ENCODE measurements at regions not wholly inside any gene's neighbourhood (a gene's known extent, or its start where the extent isn't known, plus 50 kb on each side); places are given as distances from the start of the nearest gene placed in this dataset.
"Not testable (repeated sequence)": the region's sequence is repeated elsewhere in the genome, so short reads cannot be mapped to it uniquely, and the experiment has no call there.

DNA sequence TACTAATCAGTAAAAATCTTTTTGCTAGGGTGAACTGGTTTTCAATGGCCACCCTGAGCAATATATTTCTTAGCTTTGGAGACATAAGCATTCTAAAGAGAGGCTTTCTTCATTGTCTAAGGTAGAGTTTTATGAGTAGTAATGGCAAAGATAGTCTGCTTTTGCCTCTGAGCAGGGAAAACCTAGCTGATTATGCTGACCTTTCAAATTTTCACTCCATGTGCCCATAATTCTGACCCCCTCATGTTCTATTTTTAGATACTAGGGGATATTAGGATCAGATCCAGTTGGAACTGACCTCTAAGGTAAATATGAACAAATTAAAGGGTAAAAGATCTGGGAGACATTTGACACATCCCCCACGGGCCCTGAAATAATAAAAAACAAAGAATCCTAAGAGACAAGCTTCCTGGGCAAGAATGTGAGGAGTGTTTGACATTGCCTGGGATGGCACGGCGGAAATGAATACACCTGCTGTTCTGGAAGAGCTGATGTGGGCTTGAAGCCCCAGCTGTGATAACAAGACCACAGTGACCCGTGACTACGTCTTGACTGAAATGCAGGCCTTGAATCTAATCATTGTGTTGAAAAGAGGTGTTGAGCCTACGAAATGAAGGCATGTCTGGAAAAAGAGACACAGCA is 392.1 kb upstream of the FRG1 start:
- Histone ChIP-seq H3K27ac (replicated peaks in 1 of 4) (no peak overlapping the region), H3K9me3 (no peaks in the 10 kb centered on the region), H3K4me3 (no peak overlapping the region), H3K27me3 (no peaks in the 10 kb centered on the region), H3K4me1 (no peaks in the 10 kb centered on the region), H3K36me3 (no peaks in the 10 kb centered on the region)
- TF ChIP-seq POLR2AphosphoS5 (IDR thresholded peaks at IDR 0.05) (no peak), POLR2A (IDR thresholded peaks at IDR 0.05; ENCODE audit: low read depth) (no peak), EP300 (IDR thresholded peaks at IDR 0.05) (no peak)
- TF ChIP-seq, protein P1, sequence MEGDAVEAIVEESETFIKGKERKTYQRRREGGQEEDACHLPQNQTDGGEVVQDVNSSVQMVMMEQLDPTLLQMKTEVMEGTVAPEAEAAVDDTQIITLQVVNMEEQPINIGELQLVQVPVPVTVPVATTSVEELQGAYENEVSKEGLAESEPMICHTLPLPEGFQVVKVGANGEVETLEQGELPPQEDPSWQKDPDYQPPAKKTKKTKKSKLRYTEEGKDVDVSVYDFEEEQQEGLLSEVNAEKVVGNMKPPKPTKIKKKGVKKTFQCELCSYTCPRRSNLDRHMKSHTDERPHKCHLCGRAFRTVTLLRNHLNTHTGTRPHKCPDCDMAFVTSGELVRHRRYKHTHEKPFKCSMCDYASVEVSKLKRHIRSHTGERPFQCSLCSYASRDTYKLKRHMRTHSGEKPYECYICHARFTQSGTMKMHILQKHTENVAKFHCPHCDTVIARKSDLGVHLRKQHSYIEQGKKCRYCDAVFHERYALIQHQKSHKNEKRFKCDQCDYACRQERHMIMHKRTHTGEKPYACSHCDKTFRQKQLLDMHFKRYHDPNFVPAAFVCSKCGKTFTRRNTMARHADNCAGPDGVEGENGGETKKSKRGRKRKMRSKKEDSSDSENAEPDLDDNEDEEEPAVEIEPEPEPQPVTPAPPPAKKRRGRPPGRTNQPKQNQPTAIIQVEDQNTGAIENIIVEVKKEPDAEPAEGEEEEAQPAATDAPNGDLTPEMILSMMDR (IDR thresholded peaks at IDR 0.05) = no peak
- DNase-seq (ENCODE audit: extremely low spot score) = no peak
- intact Hi-C loops (cut with DNase I) = no loop called here
- 67% methylated on average over 6 of the region's 6 CpGs for WGBS

DNA sequence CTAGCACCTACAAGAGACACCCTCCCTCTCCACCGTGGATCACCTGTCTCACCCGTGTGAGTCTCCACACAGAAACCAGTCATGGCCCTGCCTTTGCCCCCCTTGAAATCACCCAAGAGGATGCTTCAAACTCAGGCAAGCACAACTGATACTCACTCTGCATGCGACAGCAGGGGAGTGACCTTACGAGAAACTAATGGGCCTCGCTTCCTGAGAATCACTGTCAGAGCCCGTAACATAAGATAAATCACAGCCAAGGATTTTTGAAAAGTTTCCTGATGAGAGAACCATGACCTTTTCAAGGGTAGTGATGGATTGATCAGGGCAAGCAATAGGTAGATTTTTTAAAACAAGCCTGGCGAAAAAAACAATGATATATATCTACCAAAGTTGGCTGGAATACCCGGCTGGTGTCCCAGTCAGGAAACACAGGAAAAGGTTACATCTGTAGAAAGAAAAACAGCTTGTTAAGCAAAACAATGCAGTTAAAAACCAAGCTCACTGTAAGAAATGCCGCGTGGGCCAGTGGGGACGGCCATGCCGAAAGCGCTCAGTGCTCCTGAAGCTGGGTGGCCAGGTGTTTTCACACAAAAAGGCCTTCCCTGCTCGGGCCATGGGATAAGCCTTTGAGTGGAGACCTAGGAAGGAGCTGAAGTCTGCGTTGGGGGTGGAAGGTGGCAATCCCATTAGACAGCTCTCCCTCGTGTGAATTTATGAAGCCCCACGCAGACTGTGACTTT is 388.6 kb upstream of the FRG1 start:
- H3K4me1 ChIP-seq; H3K36me3 ChIP-seq; H3K4me3 ChIP-seq; intact Hi-C loops (cut with DNase I); H3K27me3 ChIP-seq; H3K9me3 ChIP-seq; DNase-seq (ENCODE audit: extremely low spot score); H3K27ac ChIP-seq (replicated peaks in 1 of 4): not testable (repeated sequence)
- WGBS = 67% methylated on average over 14 of the region's 17 CpGs

DNA sequence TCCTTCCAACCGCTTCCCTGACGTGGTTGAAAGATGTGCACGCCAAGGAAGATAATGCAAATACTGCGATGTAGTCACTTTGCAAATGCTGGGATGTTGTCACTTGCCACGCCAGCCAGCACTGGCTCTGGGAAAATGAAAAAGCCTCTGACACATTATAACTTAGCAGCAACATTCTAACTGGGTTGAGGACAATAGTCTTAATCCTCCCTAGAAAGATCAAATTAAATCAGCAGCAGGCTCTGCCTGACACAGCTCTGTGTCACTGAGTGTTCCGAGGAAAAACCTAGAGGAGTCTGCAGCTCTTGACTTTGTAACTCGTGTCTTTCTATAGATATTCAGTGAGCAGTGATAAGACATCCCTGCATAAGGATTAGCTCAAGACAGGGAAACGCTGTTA is 380.1 kb upstream of the FRG1 start:
- H3K27ac ChIP-seq (replicated peaks in 1 of 4); DNase-seq (ENCODE audit: extremely low spot score); H3K27me3 ChIP-seq; H3K4me3 ChIP-seq; H3K9me3 ChIP-seq; intact Hi-C loops (cut with DNase I); H3K36me3 ChIP-seq; H3K4me1 ChIP-seq: not testable (repeated sequence)
- 67% methylated on average over 8 of the region's 8 CpGs for WGBS

DNA sequence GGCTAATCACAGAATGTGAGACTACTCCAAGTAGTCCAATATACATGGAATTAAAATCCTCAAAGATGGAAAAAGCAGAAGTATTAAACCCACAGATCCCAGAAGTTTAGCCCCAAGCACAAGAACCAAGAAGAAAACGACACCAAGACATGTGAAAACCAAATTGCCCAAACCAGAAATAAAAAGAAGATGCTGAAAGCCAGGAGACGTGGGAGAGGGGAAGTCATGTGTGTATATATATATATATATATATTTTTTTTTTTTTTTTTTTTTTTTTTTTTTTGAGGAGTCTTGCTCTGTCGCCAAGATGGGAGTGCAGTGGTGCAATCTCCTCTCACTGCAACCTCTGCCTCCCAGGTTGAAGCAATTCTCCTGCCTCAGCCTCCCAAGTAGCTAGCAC is 376.9 kb upstream of the FRG1 start:
- DNase-seq (ENCODE audit: extremely low spot score); H3K27me3 ChIP-seq; H3K36me3 ChIP-seq; intact Hi-C loops (cut with DNase I); H3K9me3 ChIP-seq; H3K4me3 ChIP-seq; H3K27ac ChIP-seq (replicated peaks in 1 of 4); H3K4me1 ChIP-seq: not testable (repeated sequence)
- WGBS = 49% methylated on average over 3 of the region's 3 CpGs

DNA sequence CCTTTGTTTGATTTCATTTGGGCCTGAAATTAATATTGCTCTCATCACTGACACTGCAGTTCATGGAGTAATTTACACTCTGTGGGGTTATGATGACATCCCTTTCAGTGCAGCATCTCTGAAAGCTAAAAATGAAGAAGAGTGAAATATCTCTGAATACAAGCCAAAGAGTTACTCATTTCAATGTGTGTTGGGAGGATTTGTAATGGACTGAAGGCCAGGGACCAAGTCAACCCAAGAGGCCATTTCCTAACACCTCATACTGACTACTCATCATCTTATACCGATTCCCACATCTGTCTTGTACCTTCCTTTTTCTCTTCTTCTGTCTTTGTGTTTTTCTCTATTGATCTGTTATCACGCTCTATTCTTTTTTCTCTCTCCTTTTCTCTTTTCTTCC is 374.4 kb upstream of the FRG1 start:
- intact Hi-C loops (cut with DNase I); H3K27ac ChIP-seq (replicated peaks in 1 of 4); H3K27me3 ChIP-seq; H3K4me1 ChIP-seq; H3K9me3 ChIP-seq; DNase-seq (ENCODE audit: extremely low spot score); H3K36me3 ChIP-seq; H3K4me3 ChIP-seq: not testable (repeated sequence)
- 88% methylated on average over 2 of the region's 2 CpGs for WGBS

DNA sequence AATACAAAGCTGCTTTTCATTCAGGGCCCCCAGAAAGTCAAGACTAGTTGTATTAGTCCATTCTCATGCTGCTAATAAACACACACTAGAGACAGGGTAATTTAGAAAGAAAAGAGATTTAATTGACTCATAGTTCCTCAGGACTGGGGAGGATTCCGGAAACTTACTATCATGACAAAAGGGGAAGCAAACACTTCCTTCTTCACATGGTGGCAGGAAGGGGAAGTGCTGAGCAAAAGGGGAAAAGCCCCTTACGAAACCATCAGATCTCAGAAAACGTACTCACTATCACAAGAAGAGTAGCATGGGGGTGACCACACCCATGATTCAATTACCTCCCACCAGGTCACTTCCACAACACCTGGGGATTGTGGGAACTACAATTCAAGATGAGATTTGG is 373.8 kb upstream of the FRG1 start:
- H3K4me1 ChIP-seq; H3K27me3 ChIP-seq; H3K9me3 ChIP-seq; H3K4me3 ChIP-seq; DNase-seq (ENCODE audit: extremely low spot score); H3K36me3 ChIP-seq; intact Hi-C loops (cut with DNase I); H3K27ac ChIP-seq (replicated peaks in 1 of 4): not testable (repeated sequence)
- WGBS = 42% methylated on average over 3 of the region's 3 CpGs

DNA sequence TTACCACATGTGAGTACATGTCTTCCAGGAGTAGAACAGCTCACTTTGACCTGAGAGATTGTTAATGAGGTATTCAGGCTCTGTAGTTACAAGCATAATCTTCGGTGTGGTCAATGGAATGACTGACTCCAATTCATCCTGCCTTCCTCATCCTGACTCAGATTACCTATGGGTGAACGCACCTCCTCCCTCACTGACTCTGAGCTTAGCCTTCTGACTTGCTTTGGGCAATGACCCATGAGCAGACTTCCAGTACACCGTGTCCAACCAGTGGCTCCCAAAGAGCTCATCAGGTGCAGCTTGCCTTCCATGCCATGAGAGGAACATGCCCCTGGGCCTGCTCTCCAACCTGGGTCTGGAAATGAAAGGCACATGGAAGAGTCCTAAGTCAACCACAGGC is 361.0 kb upstream of the FRG1 start:
- H3K27me3 ChIP-seq; H3K36me3 ChIP-seq; H3K9me3 ChIP-seq; H3K4me1 ChIP-seq; H3K4me3 ChIP-seq; intact Hi-C loops (cut with DNase I); DNase-seq (ENCODE audit: extremely low spot score); H3K27ac ChIP-seq (replicated peaks in 1 of 4): not testable (repeated sequence)
- WGBS = 89% methylated on average over 3 of the region's 3 CpGs

DNA sequence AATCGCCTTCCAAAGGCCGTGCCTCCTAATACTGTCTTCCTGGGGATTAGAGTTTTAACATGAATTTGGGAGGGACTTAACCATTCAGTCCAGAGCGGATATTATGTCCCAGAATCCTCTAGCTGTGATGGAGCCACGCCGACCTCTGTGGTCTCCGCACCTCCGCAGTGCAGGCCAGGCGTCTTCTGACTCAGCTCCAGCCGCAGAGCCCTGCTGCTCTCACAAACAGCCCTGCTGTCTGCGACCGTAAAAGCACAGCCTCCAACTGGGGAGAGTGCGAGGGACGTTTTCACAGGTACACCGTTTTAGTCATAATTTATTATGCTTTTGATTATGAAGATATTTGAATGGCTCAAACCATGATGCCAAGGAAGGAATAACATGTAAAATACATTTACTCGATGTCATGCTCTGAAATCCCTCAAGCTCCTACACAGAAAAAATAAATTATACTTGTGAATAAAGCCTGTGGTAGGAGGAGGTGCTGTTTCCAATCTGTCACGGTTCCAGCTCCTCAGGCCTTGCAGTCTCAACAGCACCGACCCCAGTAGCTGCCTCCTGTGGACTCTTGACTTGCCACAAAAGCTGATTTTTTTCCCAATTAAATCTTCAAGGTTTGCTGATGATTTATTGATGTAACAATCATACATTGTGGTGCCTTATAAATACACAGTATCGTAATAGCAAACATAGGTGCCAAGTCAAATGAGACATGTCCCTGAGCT is 353.6 kb upstream of the FRG1 start:
- H3K27ac ChIP-seq (replicated peaks in 1 of 4); intact Hi-C loops (cut with DNase I); H3K36me3 ChIP-seq; DNase-seq (ENCODE audit: extremely low spot score); H3K4me1 ChIP-seq; H3K4me3 ChIP-seq; H3K9me3 ChIP-seq; H3K27me3 ChIP-seq: not testable (repeated sequence)
- 80% methylated on average over 18 of the region's 18 CpGs for WGBS

DNA sequence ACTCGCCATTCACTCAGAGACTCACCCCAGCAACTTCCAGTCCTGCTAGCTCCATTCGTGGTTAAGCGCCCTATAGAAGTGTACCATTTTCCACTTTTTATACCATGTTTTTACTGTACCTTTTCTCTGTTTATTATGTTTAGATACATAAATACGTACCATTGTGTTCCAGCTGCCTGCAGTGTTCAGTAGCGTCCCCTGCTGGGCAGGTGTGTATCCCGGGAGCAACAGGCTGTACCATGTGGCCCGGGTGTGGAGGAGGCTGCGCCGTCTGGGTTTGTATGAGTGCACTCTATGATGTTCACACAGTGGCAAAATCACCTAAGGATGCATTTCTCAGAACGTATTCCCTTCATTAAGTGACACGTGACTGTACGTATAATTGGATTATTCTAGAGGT is 351.5 kb upstream of the FRG1 start:
- H3K4me1 ChIP-seq; H3K27ac ChIP-seq (replicated peaks in 1 of 4); H3K27me3 ChIP-seq; H3K9me3 ChIP-seq; intact Hi-C loops (cut with DNase I); H3K36me3 ChIP-seq; DNase-seq (ENCODE audit: extremely low spot score); H3K4me3 ChIP-seq: not testable (repeated sequence)
- 94% methylated on average over 12 of the region's 12 CpGs for WGBS
